ENCODE measurements at regions not wholly inside any gene's neighbourhood (a gene's known extent, or its start where the extent isn't known, plus 50 kb on each side); places are given as distances from the start of the nearest gene placed in this dataset.

GRCh38 chr14:95386536-95387095, 66.9 kb upstream of the CLMN start:
- Mint-ChIP-seq H3K4me1 (no peaks in the 10 kb centered on the region), H3K27me3 (no peaks in the 10 kb centered on the region), H3K9me3 (peaks cover 2% of the 10 kb centered on the region), H3K36me3 (ENCODE audit: low read depth) (no peaks in the 10 kb centered on the region), H3K27ac (no peak overlapping the region), H3K4me3 (no peak overlapping the region)
- no peak for DNase-seq
- CTCF ChIA-PET: interaction anchor here (1.0 kb wide), 1 partner anchor 21 kb away, joined by 3 read pairs; no protein-coding TSS in a partner anchor
- POLR2A ChIA-PET: no interaction called here

GRCh38 chr14:95385701-95386100, 66.0 kb upstream of the CLMN start:
- DNase-seq: no peak
- Mint-ChIP-seq H3K36me3 (ENCODE audit: low read depth) (no peaks in the 10 kb centered on the region), H3K27me3 (no peaks in the 10 kb centered on the region), H3K4me3 (no peak overlapping the region), H3K4me1 (no peaks in the 10 kb centered on the region), H3K27ac (no peak overlapping the region), H3K9me3 (peaks cover 4% of the 10 kb centered on the region)
- CTCF ChIA-PET: no interaction called here
- POLR2A ChIA-PET: no interaction called here

- H3K27ac Mint-ChIP-seq: no peak overlapping the region
- no peak for DNase-seq
- ChIA-PET CTCF (no interaction called here), POLR2A (no interaction called here)
- H3K4me3 Mint-ChIP-seq: no peak overlapping the region
- peaks cover 15% of the 10 kb centered on the region for H3K9me3 Mint-ChIP-seq
- peaks cover 3% of the 10 kb centered on the region for H3K36me3 Mint-ChIP-seq (ENCODE audit: low read depth)
- H3K27me3 Mint-ChIP-seq: peaks cover 2% of the 10 kb centered on the region
- no peaks in the 10 kb centered on the region for H3K4me1 Mint-ChIP-seq
Observed at GRCh38 chr14:95382747-95383146, 63.0 kb upstream of the CLMN start.

- ChIA-PET POLR2A (no interaction called here), CTCF (no interaction called here)
- Mint-ChIP-seq H3K4me3 (no peak overlapping the region), H3K9me3 (peaks cover 15% of the 10 kb centered on the region), H3K27ac (no peak overlapping the region), H3K4me1 (no peaks in the 10 kb centered on the region), H3K36me3 (ENCODE audit: low read depth) (peaks cover 3% of the 10 kb centered on the region), H3K27me3 (peaks cover 2% of the 10 kb centered on the region)
- no peak for DNase-seq
Observed at GRCh38 chr14:95381726-95382125, 62.0 kb upstream of the CLMN start.

- DNase-seq: no peak
- ChIA-PET CTCF (interaction anchor here (1.3 kb wide), 1 partner anchor 9 kb away, joined by 3 read pairs; no protein-coding TSS in a partner anchor), POLR2A (no interaction called here)
- peaks cover 3% of the 10 kb centered on the region for H3K36me3 Mint-ChIP-seq (ENCODE audit: low read depth)
- peaks cover 9% of the 10 kb centered on the region for H3K27me3 Mint-ChIP-seq
- H3K27ac Mint-ChIP-seq: no peak overlapping the region
- H3K4me3 Mint-ChIP-seq: no peak overlapping the region
- peaks cover 15% of the 10 kb centered on the region for H3K9me3 Mint-ChIP-seq
- no peaks in the 10 kb centered on the region for H3K4me1 Mint-ChIP-seq
Observed at GRCh38 chr14:95380350-95381042, 60.8 kb upstream of the CLMN start.

- Mint-ChIP-seq H3K9me3 (peaks cover 15% of the 10 kb centered on the region), H3K4me3 (no peak overlapping the region), H3K36me3 (ENCODE audit: low read depth) (peaks cover 3% of the 10 kb centered on the region), H3K4me1 (no peaks in the 10 kb centered on the region), H3K27ac (no peak overlapping the region), H3K27me3 (peaks cover 13% of the 10 kb centered on the region)
- no peak for DNase-seq
- ChIA-PET POLR2A (no interaction called here), CTCF (interaction anchor here (1.3 kb wide), 1 partner anchor 10 kb away, joined by 3 read pairs; no protein-coding TSS in a partner anchor)
Observed at GRCh38 chr14:95379634-95380033, 59.9 kb upstream of the CLMN start.

- ChIA-PET POLR2A (no interaction called here), CTCF (no interaction called here)
- no peak for DNase-seq
- Mint-ChIP-seq H3K36me3 (ENCODE audit: low read depth) (peaks cover 3% of the 10 kb centered on the region), H3K9me3 (peaks cover 13% of the 10 kb centered on the region), H3K27me3 (peaks cover 17% of the 10 kb centered on the region), H3K4me1 (no peaks in the 10 kb centered on the region), H3K4me3 (no peak overlapping the region), H3K27ac (no peak overlapping the region)
Observed at GRCh38 chr14:95375539-95376109, 55.9 kb upstream of the CLMN start.

GRCh38 chr14:95374239-95374997, 54.7 kb upstream of the CLMN start:
- H3K4me1 Mint-ChIP-seq: no peaks in the 10 kb centered on the region

GRCh38 chr14:95370076-95370475, 50.4 kb upstream of the CLMN start:
- CTCF ChIA-PET: no interaction called here
- POLR2A ChIA-PET: no interaction called here
- H3K27me3 Mint-ChIP-seq: peaks cover 21% of the 10 kb centered on the region
- H3K36me3 Mint-ChIP-seq (ENCODE audit: low read depth): no peaks in the 10 kb centered on the region
- no peaks in the 10 kb centered on the region for H3K4me1 Mint-ChIP-seq
- H3K9me3 Mint-ChIP-seq: no peaks in the 10 kb centered on the region
- H3K4me3 Mint-ChIP-seq: no peak overlapping the region
- no peak overlapping the region for H3K27ac Mint-ChIP-seq
- no peak for DNase-seq

More at GRCh38 chr14:95374239-95374997, 54.7 kb upstream of the CLMN start:
- Mint-ChIP-seq H3K9me3 (peaks cover 2% of the 10 kb centered on the region), H3K27me3 (peaks cover 21% of the 10 kb centered on the region), H3K36me3 (ENCODE audit: low read depth) (no peaks in the 10 kb centered on the region), H3K27ac (no peak overlapping the region), H3K4me3 (no peak overlapping the region)
- DNase-seq: no peak
- ChIA-PET POLR2A (no interaction called here), CTCF (interaction anchor here (1.4 kb wide), 1 partner anchor 13 kb away, joined by 3 read pairs; no protein-coding TSS in a partner anchor)

All from activated CD4-positive, alpha-beta T cell treated with anti-CD3 and anti-CD28 coated beads, Interleukin-2, amount 10 ng/mL, durations not matched to agents 7 days and 5 days (primary cell).